GM21390 (cell line): ENCODE measurements at regions not wholly inside any gene's neighbourhood (a gene's known extent, or its start where the extent isn't known, plus 50 kb on each side); places are given as distances from the start of the nearest gene placed in this dataset.

Source experiments
- ATAC-seq: cut with Tn5 transposase; IDR thresholded peaks from one replicate; pipeline ENCODE4 v1.9.1; 2021; ENCODE audit not compliant: unreplicated experiment

GRCh38 chr12:3929875-3930615 is 56.8 kb upstream of the PARP11 start:
- no peak for ATAC-seq

- no peak for ATAC-seq
Measured at GRCh38 chr12:3928538-3929184, 55.5 kb upstream of the PARP11 start.

- no peak for ATAC-seq
Measured at GRCh38 chr12:3925621-3926020, 52.4 kb upstream of the PARP11 start.

GRCh38 chr12:3924761-3925160 is 51.6 kb upstream of the PARP11 start:
- no peak for ATAC-seq

- no peak for ATAC-seq
Measured at GRCh38 chr12:3923021-3923420, 49.8 kb upstream of the PARP11 start.
